A673 (cell line): ENCODE measurements at regions not wholly inside any gene's neighbourhood (a gene's known extent, or its start where the extent isn't known, plus 50 kb on each side); places are given as distances from the start of the nearest gene placed in this dataset.
"Not testable (repeated sequence)": the region's sequence is repeated elsewhere in the genome, so short reads cannot be mapped to it uniquely, and the experiment has no call there.

Experiments used
- BruUV-seq: library from RNA; stranded (reverse); fragments of 400-500 nt; replicated peaks from 2 replicates; lab custom pipeline; 2021; lab: Mats Ljungman, UMichigan
- CTCF ChIA-PET: fragments of 300-600 bp; sonication (Branson Sonifier 250); formaldehyde crosslinking; loops from one replicate; lab custom pipeline; 2022; ENCODE audit warnings: antibody characterized with exemption; lab: Charles Lee
- POLR2A ChIA-PET: fragments of 300-600 bp; sonication (Branson Sonifier 250); formaldehyde crosslinking; loops from one replicate; lab custom pipeline; 2022; ENCODE audit warnings: antibody characterized with exemption; ENCODE audit not compliant: low non-redundant PET; lab: Charles Lee
- DNase-seq: peaks from one replicate; pipeline ENCODE4 v3.0.0-alpha.2; 2015; ENCODE audit warnings: low spot score
- H3K27ac ChIP-seq: fragments of 200-600 bp; sonication (generic); 2 replicates; pipeline ENCODE4 v1.5.1; 2016; ENCODE audit warnings: mixed run types, low read depth, mild to moderate bottlenecking, mixed read lengths, antibody characterized with exemption, low read length; ENCODE audit not compliant: poor library complexity, severe bottlenecking
- H3K27me3 ChIP-seq: fragments of 200-600 bp; sonication (generic); replicated peaks from 2 replicates; pipeline ENCODE4 v1.6.1; 2017; ENCODE audit warnings: mixed run types, low read depth, mild to moderate bottlenecking, mixed read lengths, antibody characterized with exemption, low read length; ENCODE audit not compliant: insufficient read depth, poor library complexity
- H3K36me3 ChIP-seq: fragments of 200-600 bp; sonication (generic); 2 replicates; pipeline ENCODE4 v1.6.1; 2016; ENCODE audit warnings: mixed run types, mild to moderate bottlenecking, mixed read lengths, antibody characterized with exemption, low read length; ENCODE audit not compliant: insufficient read depth, poor library complexity, severe bottlenecking
- H3K4me1 ChIP-seq: fragments of 200-600 bp; sonication (generic); 2 replicates; pipeline ENCODE4 v1.6.1; 2017; ENCODE audit warnings: mixed run types, mild to moderate bottlenecking, mixed read lengths, antibody characterized with exemption, low read length; ENCODE audit not compliant: insufficient read depth, poor library complexity, severe bottlenecking
- H3K4me3 ChIP-seq: fragments of 200-600 bp; sonication (generic); 2 replicates; pipeline ENCODE4 v1.5.1; 2016; ENCODE audit warnings: low read depth, mixed run types, mild to moderate bottlenecking, mixed read lengths, low read length; ENCODE audit not compliant: poor library complexity, severe bottlenecking
- H3K9me3 ChIP-seq: fragments of 200-600 bp; sonication (generic); 2 replicates; pipeline ENCODE4 v1.6.1; 2016; ENCODE audit warnings: mixed run types, low read depth, mild to moderate bottlenecking, mixed read lengths, antibody characterized with exemption, low read length; ENCODE audit not compliant: poor library complexity, severe bottlenecking
- intact Hi-C: fragments of 100-400 bp; cut with micrococcal nuclease; formaldehyde crosslinking; loops from one replicate; pipeline ENCODE4 v1.10.0; 2022; ENCODE audit not compliant: unreplicated experiment

DNA sequence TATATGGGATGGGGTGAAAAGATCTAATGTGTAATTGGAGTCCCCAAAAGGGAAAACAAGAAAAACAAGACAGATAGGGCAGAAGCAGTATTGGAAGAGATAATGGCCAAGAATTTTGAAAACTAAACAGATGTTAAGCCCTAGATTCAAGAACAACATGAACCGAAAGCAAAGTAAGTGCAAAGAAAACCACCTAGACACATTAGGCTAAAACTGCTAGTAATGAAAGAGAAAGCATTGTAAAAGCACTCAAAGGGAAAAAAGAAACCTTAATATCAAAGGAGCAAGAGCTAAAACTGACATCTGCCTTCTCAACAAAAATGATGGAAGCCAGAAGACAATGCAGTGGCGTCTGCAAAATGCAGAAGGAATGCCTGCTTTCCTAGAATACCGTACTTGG, 91.0 kb downstream of the CDRT15L2 start:
- CTCF ChIA-PET, H3K4me1 ChIP-seq, H3K9me3 ChIP-seq, intact Hi-C loops, H3K4me3 ChIP-seq, H3K27ac ChIP-seq, POLR2A ChIA-PET, H3K36me3 ChIP-seq, BruUV-seq, H3K27me3 ChIP-seq, DNase-seq: not testable (repeated sequence)

DNA sequence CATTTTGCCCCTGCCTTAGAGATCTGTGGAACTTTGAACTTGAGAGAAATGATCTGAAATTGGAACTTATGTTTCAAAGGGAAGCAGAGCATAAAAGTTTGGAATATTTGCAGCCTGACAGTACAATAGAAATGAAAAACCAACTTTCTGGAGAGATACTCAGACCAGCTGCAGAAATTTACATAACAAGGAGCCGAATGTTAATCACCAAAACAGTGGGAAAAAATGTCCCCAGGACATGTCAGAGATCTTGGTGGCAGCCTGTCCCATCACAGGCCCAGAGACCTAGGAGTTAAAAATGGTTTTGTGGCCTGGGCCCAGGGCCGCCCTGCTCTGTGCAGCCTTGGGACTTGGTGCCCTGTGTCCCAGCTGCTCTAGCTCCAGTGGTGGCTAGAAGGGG, 94.8 kb downstream of the CDRT15L2 start:
- H3K36me3 ChIP-seq, CTCF ChIA-PET, H3K27me3 ChIP-seq, BruUV-seq, DNase-seq, H3K27ac ChIP-seq, H3K9me3 ChIP-seq, POLR2A ChIA-PET, H3K4me1 ChIP-seq, H3K4me3 ChIP-seq, intact Hi-C loops: not testable (repeated sequence)

- intact Hi-C loops, POLR2A ChIA-PET, H3K27ac ChIP-seq, H3K4me1 ChIP-seq, DNase-seq, H3K4me3 ChIP-seq, BruUV-seq, H3K9me3 ChIP-seq, H3K36me3 ChIP-seq, H3K27me3 ChIP-seq, CTCF ChIA-PET: not testable (repeated sequence)
Observed at GRCh38 chr17:20675707-20676106, 96.2 kb downstream of the CDRT15L2 start.

- H3K36me3 ChIP-seq, CTCF ChIA-PET, H3K27ac ChIP-seq, BruUV-seq, POLR2A ChIA-PET, H3K27me3 ChIP-seq, H3K9me3 ChIP-seq, DNase-seq, intact Hi-C loops, H3K4me3 ChIP-seq, H3K4me1 ChIP-seq: not testable (repeated sequence)
Observed at GRCh38 chr17:20676656-20677055, 97.1 kb downstream of the CDRT15L2 start.

DNA sequence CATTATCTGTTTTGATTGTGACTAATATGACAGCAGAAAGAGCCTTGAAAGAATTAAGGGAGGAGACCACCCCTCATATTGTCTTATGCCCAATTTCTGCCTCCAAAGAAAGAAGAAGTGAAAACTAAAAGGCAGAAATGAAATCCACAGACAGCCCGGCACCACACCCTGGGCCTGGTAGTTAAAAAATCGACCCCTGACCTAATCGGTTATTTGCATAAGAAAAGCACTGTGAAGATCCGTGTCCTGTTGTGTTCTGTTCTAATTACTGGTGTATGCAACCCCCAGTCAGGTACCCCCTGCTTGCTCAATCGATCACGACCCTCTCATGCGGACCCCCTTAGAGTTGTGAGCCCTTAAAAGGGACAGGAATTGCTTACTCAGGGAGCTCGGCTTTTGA, 97.9 kb downstream of the CDRT15L2 start:
- BruUV-seq, CTCF ChIA-PET, H3K4me3 ChIP-seq, H3K27ac ChIP-seq, H3K27me3 ChIP-seq, POLR2A ChIA-PET, H3K4me1 ChIP-seq, H3K9me3 ChIP-seq, H3K36me3 ChIP-seq, DNase-seq, intact Hi-C loops: not testable (repeated sequence)

DNA sequence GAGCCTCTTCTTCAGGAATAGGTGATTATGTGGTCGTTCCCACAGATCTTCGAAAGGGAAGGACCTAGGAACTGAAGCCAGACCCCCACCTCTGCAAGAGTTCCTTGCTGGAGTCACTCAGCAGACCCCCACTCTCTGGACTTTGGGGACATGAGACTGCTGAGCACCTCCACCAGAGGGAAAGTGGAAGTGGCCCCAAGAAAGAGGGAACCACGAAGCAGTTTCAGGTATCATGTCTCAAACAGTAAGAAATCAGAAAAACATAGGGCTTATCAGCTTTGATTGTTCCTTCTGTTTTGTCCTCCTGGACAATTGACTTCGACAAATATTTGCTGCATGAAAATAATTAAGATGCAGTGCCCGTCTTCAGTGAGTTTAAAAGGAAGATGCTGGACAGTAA, 98.9 kb downstream of the CDRT15L2 start:
- POLR2A ChIA-PET, DNase-seq, intact Hi-C loops, CTCF ChIA-PET, H3K9me3 ChIP-seq, H3K4me3 ChIP-seq, H3K27ac ChIP-seq, H3K27me3 ChIP-seq, H3K36me3 ChIP-seq, H3K4me1 ChIP-seq, BruUV-seq: not testable (repeated sequence)

GRCh38 chr17:20681746-20682722, 102.5 kb downstream of the CDRT15L2 start:
- intact Hi-C loops, H3K27me3 ChIP-seq, POLR2A ChIA-PET, H3K27ac ChIP-seq, BruUV-seq, DNase-seq, CTCF ChIA-PET, H3K36me3 ChIP-seq, H3K4me3 ChIP-seq, H3K4me1 ChIP-seq, H3K9me3 ChIP-seq: not testable (repeated sequence)
